ENCODE measurements at regions not wholly inside any gene's neighbourhood (a gene's known extent, or its start where the extent isn't known, plus 50 kb on each side); places are given as distances from the start of the nearest gene placed in this dataset.

DNA sequence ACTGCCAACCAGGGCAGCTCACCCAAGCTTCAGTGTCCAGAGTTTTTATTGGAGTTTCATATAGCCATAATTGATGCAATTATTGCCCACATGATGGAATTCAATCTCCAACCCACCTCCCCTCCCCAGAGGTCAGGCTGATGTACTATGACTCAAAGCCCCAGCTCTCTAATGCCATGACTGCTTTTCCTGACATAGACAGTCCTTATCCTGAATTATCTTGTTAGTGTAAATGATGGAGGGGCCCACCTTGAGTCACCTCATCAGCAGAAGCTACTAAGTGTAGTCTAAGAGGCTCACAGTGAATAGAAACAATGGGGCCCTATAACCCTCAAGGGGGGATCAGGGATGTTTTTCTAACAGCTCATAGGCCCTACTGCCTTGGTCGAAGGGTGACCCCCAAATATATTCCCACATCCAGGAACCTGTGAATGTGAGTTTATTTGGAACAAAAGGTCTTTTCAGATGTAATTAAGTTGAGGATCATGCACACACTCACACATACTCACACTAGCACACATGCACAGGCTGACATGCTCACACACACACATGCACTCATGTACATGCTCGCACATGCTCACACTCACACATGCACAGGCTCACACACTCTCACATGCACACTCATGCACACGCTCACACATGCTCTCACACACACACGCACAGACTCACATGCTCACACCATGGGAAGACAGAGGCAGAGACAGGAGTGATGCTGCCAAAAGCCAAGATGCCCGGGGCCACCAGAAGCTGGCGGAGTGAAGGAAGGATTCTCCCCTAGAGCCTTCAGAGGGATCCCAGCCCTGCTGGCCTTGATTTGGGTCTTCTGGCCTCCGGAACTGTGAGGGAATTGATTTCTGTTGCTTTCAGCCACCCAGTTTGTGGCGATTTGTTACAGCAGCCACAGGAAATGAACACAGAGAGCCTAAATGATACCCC is 131.2 kb upstream of the SMAD3 start:
- DNase-seq = no peak

DNA sequence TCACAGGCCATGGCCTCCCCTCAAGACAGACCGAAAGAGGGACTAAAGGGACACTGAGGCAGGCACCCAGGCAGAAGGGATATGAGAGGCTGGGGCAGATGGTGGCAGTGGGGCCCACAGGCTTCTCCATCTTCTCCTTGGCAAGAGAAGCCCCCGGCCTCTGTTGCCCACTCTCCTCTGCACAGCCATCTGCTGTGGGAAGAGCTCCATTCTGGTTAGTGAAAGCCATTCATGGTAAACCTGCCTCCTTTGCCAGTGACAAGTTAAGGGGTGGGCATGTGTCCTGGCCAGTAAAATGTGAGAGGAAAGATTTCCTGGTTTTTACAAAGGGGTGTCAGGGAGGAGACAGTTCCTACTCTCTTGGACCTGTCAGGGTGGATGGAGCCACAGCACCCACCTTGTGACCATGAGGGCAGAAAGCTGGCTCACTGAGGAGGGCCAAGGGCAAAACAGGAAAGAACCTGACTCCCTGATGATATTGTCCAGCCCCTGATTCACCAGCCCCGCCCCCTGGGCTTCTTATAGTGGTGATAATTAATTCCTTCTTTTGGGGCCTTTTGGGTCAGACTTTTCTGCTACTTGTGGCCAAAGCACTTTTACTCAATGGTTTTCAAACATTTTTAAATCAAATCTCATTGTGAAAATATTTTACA is 130.4 kb upstream of the SMAD3 start:
- DNase-seq = no peak

DNA sequence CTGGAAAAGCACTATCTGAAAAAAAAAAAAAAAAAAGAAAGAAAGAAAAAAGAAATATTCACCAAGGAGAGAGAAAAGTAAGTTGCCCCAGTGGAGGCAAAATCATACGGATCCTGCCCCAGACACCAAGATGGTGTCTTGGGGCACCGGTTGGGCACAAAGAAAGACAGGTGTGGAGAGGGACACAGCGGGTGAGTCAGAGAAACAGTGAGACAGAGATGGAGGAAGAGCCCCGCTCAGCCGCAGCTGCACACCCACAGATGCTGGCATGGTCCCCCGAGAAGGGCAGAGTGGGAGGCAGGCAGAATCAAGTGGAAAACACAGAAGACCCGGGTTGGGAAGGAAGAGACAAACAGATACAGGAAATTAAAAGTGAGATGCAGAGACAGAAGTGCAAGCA is 129.7 kb upstream of the SMAD3 start:
- no peak for DNase-seq

DNA sequence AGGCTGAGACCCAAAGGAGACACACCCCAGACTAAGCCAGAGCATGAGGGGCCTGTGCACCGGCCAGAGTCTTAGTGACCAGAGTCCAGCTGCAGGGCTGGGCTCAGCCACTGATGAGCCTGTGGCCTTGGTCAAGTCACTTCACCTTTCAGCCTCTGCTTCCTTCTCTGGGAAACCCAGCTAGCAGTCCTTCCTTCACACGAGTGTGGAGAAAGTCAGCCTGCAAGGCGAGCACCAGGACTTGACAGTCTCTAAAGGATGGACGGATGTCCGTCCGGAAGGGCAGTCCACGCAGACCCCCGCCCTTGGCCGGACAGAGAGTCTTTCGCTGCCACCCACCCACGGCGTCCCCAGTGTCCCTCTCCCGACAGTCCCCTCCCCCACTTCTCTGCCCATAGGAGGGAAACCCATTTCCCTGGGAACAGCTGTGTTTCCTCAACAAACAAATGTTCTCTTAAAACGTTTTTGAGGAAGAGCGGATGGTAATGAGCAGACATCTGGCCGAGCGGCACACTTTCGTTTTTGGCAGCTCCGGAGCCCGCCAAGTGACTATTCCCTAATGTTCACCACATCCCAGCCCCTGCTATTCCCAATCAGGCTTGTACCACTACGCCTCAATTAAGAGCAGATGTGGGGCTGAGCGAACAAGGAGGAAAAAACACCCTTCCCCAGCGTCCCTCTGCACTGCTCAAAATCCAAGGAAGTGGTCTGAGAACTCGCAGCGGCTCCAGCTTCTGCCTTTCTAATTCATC is 129.1 kb upstream of the SMAD3 start:
- DNase-seq = no peak

DNA sequence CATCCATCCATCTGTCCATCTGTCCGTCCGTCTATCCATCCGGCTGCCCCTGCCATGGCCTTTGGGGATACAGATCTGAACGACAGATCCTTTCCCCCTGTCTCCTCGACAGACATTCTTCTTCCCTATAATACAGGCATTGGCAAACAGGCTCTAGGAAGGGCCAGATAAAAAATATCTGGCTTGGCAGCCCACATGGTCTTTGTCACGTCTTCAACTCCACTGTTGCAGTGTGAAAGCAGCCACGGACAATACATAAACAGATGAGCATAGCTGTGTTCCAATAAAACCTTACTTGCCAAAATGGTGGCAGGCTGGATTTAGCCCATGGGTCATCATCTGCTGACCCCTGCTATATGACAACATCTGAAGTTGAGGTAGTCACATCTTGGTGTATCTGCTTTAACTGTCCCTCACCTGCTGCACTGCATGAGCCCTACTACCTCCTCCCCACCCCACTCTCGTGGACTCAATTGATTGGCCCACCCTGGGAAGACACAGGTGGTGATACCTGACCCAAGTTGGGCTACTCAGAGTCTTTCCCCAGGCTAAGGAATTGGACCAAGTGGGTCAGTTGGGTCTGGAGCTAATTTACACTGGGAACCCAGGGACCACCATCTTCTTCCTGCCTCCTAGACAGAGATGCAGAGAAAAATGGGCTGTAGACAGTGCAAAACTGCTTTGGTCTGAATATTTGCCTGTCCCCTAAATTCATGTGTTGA is 128.4 kb upstream of the SMAD3 start:
- no peak for DNase-seq

DNA sequence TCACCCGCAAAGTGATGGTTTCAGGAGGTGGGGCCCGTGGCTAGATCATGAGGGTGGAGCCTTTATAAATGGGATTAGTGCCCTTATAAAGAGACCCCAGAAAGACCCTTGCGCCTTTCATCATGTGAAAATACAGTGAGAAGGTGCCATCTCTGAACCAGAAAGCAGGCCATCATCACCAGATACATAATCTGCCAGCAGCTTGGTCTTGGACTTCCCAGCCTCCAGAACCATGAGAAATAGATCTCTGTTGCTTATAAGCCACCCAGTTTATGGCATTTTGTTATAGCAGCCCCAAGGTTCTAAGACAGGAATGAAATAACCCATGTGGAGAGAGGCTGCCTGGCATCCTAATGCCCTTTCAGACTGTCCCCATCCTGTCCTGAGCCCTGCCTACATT is 127.8 kb upstream of the SMAD3 start:
- DNase-seq = no peak

GRCh38 chr15:66938114-66938830 is 127.1 kb upstream of the SMAD3 start:
- no peak for DNase-seq

GRCh38 chr15:66939016-66939415 is 126.4 kb upstream of the SMAD3 start:
- DNase-seq = no peak

DNA sequence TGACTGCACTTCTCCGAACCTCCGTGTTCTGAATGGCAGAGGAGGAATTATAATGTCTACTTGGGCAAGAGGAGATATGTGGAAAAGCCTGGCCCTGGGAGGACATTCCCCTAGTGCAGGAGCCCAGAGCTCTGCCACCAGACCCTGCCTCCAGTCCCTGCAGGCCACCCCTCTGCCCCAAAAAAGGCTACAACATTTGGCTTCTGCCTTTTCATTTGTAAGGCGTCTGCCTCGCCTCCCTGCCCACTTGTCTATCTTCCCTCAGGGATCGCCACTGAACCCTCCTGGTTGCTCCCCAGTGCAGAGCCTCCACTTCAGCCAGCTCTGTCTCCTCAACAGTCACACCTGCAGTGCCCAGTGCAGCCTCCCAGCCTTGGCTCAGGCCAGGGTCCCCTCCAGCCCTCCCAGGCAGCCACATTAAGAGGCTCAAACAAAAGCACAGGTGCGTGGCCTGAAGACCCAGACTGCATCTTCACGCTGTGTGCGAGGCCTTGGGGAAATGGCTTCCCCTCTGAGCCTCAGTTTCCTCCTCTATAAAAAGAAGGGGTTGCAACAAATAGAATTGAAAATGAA is 125.9 kb upstream of the SMAD3 start:
- DNase-seq = no peak

DNA sequence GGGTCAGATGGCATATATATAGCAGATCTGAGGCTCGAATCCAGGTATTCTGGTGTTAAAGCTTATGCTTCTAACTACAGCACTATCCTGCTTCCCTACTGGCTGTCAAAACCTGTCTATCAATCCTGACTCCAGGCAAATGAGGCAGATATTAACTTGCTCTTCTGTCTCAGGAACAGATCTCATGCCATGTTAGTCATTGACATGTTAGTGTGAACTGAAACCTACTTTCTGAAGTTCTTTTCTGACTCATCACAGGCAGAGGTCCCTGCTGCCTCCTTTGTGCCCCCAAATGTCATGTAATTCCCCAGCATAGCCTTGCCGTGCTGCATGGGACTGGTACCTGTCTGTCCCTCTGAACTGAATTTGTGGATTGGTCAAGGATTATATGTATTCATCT is 125.0 kb upstream of the SMAD3 start:
- no peak for DNase-seq

- no peak for DNase-seq
Observed at GRCh38 chr15:66941108-66941711, 124.2 kb upstream of the SMAD3 start.

GRCh38 chr15:66941791-66942190 is 123.6 kb upstream of the SMAD3 start:
- no peak for DNase-seq

DNA sequence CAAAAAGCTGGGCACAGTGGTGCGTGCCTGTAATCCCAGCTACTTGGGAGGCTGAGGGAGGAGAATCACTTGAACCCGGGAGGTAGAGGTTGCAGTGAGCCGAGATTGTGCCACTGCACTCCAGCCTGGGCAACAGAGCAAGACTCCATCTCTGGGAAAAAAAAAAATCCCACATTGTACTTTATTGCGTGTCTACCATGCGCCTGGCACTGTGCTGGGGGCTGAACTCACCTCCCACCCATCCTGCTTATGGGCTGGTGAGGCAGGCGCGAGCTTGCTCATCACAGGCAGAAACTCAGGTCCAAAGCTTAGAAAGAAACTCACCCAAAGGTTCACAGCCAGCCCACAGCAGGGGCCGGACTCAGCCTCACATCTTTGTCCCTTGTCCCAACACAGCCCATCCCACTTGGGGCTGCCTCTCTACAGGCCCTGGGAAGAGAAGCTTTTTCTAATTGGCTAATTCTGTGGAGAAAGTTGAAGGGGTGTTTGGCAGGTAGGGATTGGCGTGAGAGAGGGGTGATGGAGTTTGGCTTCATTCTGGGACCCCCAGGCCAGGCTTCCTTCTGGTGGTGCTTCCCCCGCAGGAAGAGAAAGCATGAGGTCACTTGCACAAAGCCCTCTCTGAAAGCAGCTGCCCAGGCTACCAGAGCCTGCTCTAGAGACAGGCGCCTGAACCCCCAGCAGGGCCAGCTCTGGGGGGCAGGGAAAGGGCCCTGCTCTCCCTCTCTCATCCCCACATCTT is 122.6 kb upstream of the SMAD3 start:
- DNase-seq = no peak

DNA sequence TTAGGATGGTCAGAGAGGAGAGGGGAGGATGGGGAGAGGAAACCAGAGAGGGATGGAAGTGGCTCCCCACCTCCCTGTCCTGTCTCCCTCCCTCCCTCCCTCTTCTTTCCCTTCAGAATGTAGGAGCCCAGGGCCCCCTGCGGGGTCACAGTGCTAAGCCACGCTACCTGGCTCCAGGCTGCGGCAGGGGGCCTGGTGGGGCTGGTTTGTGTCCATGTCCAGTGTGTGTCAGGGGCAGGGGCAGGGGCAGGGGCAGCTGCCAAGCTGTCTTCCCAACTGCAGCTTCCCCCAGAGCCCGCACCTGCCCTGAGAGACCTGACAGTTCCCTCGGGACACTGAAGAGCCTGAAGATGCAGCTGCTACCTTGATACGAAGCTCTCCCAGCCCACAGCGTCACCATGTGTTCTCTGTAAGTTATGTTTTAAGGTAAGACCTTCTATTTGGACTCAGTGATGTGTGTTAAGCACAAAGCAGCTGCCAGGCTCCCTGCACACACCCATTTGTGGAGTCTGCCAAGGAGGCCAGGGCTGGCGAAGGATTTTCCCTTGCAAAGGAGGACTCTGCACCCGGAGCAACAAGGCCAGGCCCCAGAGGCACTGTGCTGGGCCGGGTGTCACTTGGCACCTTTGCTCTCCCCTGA is 121.8 kb upstream of the SMAD3 start:
- DNase-seq = no peak

GRCh38 chr15:66944121-66944520 is 121.3 kb upstream of the SMAD3 start:
- DNase-seq = no peak

DNA sequence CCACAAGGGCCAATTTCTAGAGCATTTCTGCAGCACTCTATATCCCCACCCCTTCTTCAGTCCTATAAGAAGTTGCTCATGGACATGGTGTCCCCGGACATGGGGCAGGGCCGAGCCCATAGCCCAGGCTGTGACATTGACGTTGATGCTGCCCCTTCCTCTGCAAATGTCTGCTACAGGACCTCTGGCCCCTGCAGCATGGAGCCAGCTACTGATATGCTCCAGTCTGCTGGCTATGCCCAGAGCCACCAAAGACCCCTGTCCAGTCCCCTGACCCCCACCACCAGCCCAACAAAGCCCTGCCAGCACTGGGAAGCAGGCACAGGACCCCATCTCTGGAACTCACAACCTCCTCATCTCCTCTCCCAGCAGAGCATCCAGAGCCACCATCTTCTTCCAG is 120.1 kb upstream of the SMAD3 start:
- DNase-seq = no peak

GRCh38 chr15:66945842-66946241 is 119.6 kb upstream of the SMAD3 start:
- no peak for DNase-seq

- DNase-seq = peak; percentile 87
Observed at GRCh38 chr15:66946578-66947164, 118.7 kb upstream of the SMAD3 start.

GRCh38 chr15:66947471-66947870 is 117.9 kb upstream of the SMAD3 start:
- DNase-seq = no peak

DNA sequence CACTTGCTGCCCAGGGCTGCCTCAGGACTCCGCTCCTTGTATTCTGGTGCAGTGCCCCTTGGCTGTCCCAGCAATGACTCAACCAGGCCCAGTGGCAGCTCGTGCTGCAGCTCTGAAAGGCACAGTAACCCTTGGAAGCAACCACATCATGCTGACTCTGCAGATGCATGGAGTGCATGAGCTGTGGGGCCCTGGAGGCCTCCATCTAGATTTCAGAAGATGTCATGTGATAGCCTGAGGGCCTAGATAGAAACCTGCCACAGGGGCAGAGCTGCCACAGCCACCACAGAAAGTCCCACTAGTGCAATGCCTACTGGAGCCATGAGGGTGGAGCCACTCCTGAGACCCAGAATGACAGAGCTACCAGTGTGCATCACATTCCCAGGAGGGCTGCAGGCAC is 117.1 kb upstream of the SMAD3 start:
- no peak for DNase-seq

All from retina (tissue), 1 donor.